PC-9 (cell line): ENCODE measurements at regions not wholly inside any gene's neighbourhood (a gene's known extent, or its start where the extent isn't known, plus 50 kb on each side); places are given as distances from the start of the nearest gene placed in this dataset.

Experiments used
- BruUV-seq: library from RNA; stranded (reverse); fragments of 400-500 nt; replicated peaks from 2 replicates; lab custom pipeline; 2021; lab: Mats Ljungman, UMichigan
- CTCF ChIA-PET: fragments of 300-600 bp; sonication (Branson Sonifier 250); formaldehyde crosslinking; loops from one replicate; lab custom pipeline; 2022; ENCODE audit warnings: antibody characterized with exemption; lab: Charles Lee
- POLR2A ChIA-PET: fragments of 300-600 bp; sonication (Branson Sonifier 250); formaldehyde crosslinking; loops from one replicate; lab custom pipeline; 2022; ENCODE audit warnings: antibody characterized with exemption; ENCODE audit not compliant: unreplicated experiment; lab: Charles Lee
- DNase-seq, 2 experiments: peaks; one replicate each; pipeline versions ENCODE4 v3.0.0 to v3.0.0-alpha.2; 2015 to 2022; ENCODE audit warnings: mixed read lengths in 1 of 2
- H2AFZ ChIP-seq: fragments of 200-600 bp; sonication (generic); 2 replicates; pipeline ENCODE4 v1.8.1; 2017; ENCODE audit warnings: antibody characterized with exemption
- H3F3A ChIP-seq: fragments of 200-600 bp; sonication (generic); 2 replicates; pipeline ENCODE4 v1.8.1; 2017; ENCODE audit warnings: antibody characterized with exemption, mild to moderate bottlenecking, low read depth; ENCODE audit not compliant: insufficient read depth
- H3K27ac ChIP-seq: fragments of 200-600 bp; sonication (generic); 2 replicates; pipeline ENCODE4 v1.6.1; 2016; ENCODE audit warnings: mixed run types
- H3K27me3 ChIP-seq: fragments of 200-600 bp; sonication (generic); 2 replicates; pipeline ENCODE4 v1.6.1; 2016; ENCODE audit warnings: low read depth, mixed run types; ENCODE audit not compliant: insufficient read depth
- H3K36me3 ChIP-seq: fragments of 200-600 bp; sonication (generic); 2 replicates; pipeline ENCODE4 v1.6.1; 2016; ENCODE audit warnings: low read depth, mixed run types
- H3K4me1 ChIP-seq: fragments of 200-600 bp; sonication (generic); replicated peaks from 2 replicates; pipeline ENCODE4 v1.6.1; 2016; ENCODE audit warnings: mixed run types; ENCODE audit not compliant: insufficient read depth
- H3K4me2 ChIP-seq: fragments of 200-600 bp; sonication (generic); 2 replicates; pipeline ENCODE4 v1.6.1; 2017; ENCODE audit warnings: mixed run types
- H3K4me3 ChIP-seq: fragments of 200-600 bp; sonication (generic); 2 replicates; pipeline ENCODE4 v1.6.1; 2016; ENCODE audit warnings: mixed run types
- H3K79me2 ChIP-seq: fragments of 200-600 bp; sonication (generic); 2 replicates; pipeline ENCODE4 v1.6.1; 2017; ENCODE audit warnings: low read depth, mixed run types
- H3K9me2 ChIP-seq: fragments of 200-600 bp; sonication (generic); 2 replicates; pipeline ENCODE4 v1.8.1; 2017; ENCODE audit warnings: mild to moderate bottlenecking; ENCODE audit not compliant: insufficient read depth
- H3K9me3 ChIP-seq: fragments of 200-600 bp; sonication (generic); 2 replicates; pipeline ENCODE4 v1.8.1; 2016; ENCODE audit warnings: low read depth; ENCODE audit not compliant: insufficient read depth
- H4K20me1 ChIP-seq: fragments of 200-600 bp; sonication (generic); 2 replicates; pipeline ENCODE4 v1.8.1; 2017; ENCODE audit not compliant: insufficient read depth
- CTCF ChIP-seq: fragments of 200-600 bp; sonication (generic); conservative IDR thresholded peaks from 2 replicates; pipeline ENCODE4 v1.6.1; 2017; ENCODE audit warnings: mixed run types, antibody characterized with exemption, mild to moderate bottlenecking, moderate library complexity
- EZH2 ChIP-seq: fragments of 200-600 bp; sonication (generic); IDR thresholded peaks from 2 replicates; pipeline ENCODE4 v1.8.0; 2017; ENCODE audit warnings: antibody characterized with exemption, low read depth
- intact Hi-C: fragments of 100-400 bp; cut with micrococcal nuclease; formaldehyde crosslinking; loops from one replicate; pipeline ENCODE4 v1.10.0; 2022; ENCODE audit not compliant: unreplicated experiment

GRCh38 chr6:743320-744096, 50.6 kb upstream of the EXOC2 start:
- Histone ChIP-seq H3K4me2 (no peak overlapping the region), H4K20me1 (no peaks in the 10 kb centered on the region), H3K27me3 (no peaks in the 10 kb centered on the region), H3F3A (no peaks in the 10 kb centered on the region), H3K9me3 (no peaks in the 10 kb centered on the region), H3K4me1 (no peaks in the 10 kb centered on the region), H3K79me2 (no peaks in the 10 kb centered on the region), H3K36me3 (no peaks in the 10 kb centered on the region), H3K27ac (no peak overlapping the region), H3K4me3 (no peak overlapping the region), H2AFZ (no peak overlapping the region), H3K9me2 (no peaks in the 10 kb centered on the region)
- no TSS peak for BruUV-seq
- intact Hi-C loops, result no loop called here
- CTCF ChIA-PET, result no interaction called here
- POLR2A ChIA-PET, result no interaction called here
- DNase-seq, result no peak
- TF ChIP-seq EZH2 (no peak), CTCF (no peak)
